Prostate gland (tissue), 2 donors: ENCODE measurements at regions not wholly inside any gene's neighbourhood (a gene's known extent, or its start where the extent isn't known, plus 50 kb on each side); places are given as distances from the start of the nearest gene placed in this dataset.

ENCODE experiments used
- CTCF ChIP-seq, 4 experiments: fragments of 200-600 bp in 2 of 4; fragments of 450-650 bp in 2 of 4; sonication (generic) in 2 of 4; IDR thresholded peaks; 1 replicate in 3 of 4; 2 replicates in 1 of 4; pipeline ENCODE4 v1.5.1; 2016 to 2019; ENCODE audit warnings: antibody characterized with exemption in 4 of 4, mild to moderate bottlenecking in 2 of 4, moderate library complexity in 2 of 4
- POLR2A ChIP-seq: fragments of 450-650 bp; IDR thresholded peaks from one replicate; pipeline ENCODE4 v1.6.1; 2016; ENCODE audit warnings: antibody characterized with exemption, mild to moderate bottlenecking
- POLR2AphosphoS5 ChIP-seq: sonication (generic); formaldehyde crosslinking; IDR thresholded peaks from one replicate; pipeline ENCODE4 v1.6.1; 2017; ENCODE audit warnings: antibody characterized with exemption

DNA sequence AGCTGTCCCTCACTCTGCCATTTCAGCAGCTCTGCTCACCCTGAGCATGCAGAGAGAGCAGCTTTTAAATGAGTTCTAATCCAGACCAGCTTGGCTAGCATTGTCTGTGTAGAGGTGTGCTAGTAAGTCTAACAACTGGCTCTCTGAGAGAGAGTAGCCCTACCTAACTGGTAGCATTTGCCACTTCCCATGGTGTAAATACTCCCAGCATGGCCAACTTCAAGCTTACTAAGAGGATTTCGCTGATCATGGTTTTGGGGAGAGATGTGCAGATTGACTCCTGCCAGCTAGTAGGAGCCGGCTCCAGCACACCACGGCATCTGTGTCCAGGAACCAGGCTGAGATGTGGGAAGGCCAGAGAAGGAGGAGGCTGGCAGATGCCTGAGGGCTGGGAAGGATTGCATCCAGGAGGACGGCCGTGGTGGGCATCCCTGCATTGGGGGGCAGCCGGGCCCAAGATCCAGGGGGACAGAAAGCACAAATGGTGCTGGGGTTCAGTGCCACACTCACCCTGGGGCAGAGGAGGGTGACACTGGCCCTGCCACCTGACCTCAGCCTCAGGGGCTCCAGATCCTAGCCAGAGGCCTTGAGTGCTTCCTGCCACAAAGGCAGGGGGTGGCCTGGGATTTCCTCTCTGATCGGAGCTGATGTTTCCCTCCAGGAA lies 394.9 kb upstream of the TNRC6C start:
- TF ChIP-seq CTCF (IDR thresholded peaks at IDR 0.05) (no peak), POLR2A (no peak), POLR2AphosphoS5 (no peak)
